ENCODE measurements at regions not wholly inside any gene's neighbourhood (a gene's known extent, or its start where the extent isn't known, plus 50 kb on each side); places are given as distances from the start of the nearest gene placed in this dataset.

- DNase-seq (ENCODE audit: low read depth) = no peak
Measured at GRCh38 chr4:81881855-81882621, 410.3 kb upstream of the RASGEF1B start.

GRCh38 chr4:81876106-81876505 is 404.4 kb upstream of the RASGEF1B start:
- no peak for DNase-seq (ENCODE audit: low read depth)

- no peak for DNase-seq (ENCODE audit: low read depth)
Measured at GRCh38 chr4:81874661-81875515, 403.2 kb upstream of the RASGEF1B start.

- DNase-seq (ENCODE audit: low read depth) = no peak
Measured at GRCh38 chr4:81870275-81870674, 398.6 kb upstream of the RASGEF1B start.

- DNase-seq (ENCODE audit: low read depth) = no peak
Measured at GRCh38 chr4:81860111-81860510, 388.4 kb upstream of the RASGEF1B start.

- DNase-seq (ENCODE audit: low read depth) = no peak
Measured at GRCh38 chr4:81854406-81854805, 382.7 kb upstream of the RASGEF1B start.

- no peak for DNase-seq (ENCODE audit: low read depth)
Measured at GRCh38 chr4:81852031-81852715, 380.5 kb upstream of the RASGEF1B start.

- no peak for DNase-seq (ENCODE audit: low read depth)
Measured at GRCh38 chr4:81850701-81851100, 379.0 kb upstream of the RASGEF1B start.

GRCh38 chr4:81845761-81846160 is 374.1 kb upstream of the RASGEF1B start:
- DNase-seq (ENCODE audit: low read depth) = no peak

GRCh38 chr4:81845273-81845672 is 373.6 kb upstream of the RASGEF1B start:
- DNase-seq (ENCODE audit: low read depth) = no peak

GRCh38 chr4:81844717-81845116 is 373.0 kb upstream of the RASGEF1B start:
- peak; percentile 24 for DNase-seq (ENCODE audit: low read depth)

GRCh38 chr4:81839347-81840042 is 367.8 kb upstream of the RASGEF1B start:
- no peak for DNase-seq (ENCODE audit: low read depth)

- DNase-seq (ENCODE audit: low read depth) = no peak
Measured at GRCh38 chr4:81838586-81838985, 366.9 kb upstream of the RASGEF1B start.

GRCh38 chr4:81836716-81837115 is 365.0 kb upstream of the RASGEF1B start:
- no peak for DNase-seq (ENCODE audit: low read depth)

GRCh38 chr4:81833576-81833975 is 361.9 kb upstream of the RASGEF1B start:
- no peak for DNase-seq (ENCODE audit: low read depth)

GRCh38 chr4:81828991-81829390 is 357.3 kb upstream of the RASGEF1B start:
- no peak for DNase-seq (ENCODE audit: low read depth)

GRCh38 chr4:81827577-81828202 is 356.0 kb upstream of the RASGEF1B start:
- DNase-seq (ENCODE audit: low read depth) = no peak

GRCh38 chr4:81826817-81827424 is 355.2 kb upstream of the RASGEF1B start:
- no peak for DNase-seq (ENCODE audit: low read depth)

- DNase-seq (ENCODE audit: low read depth) = no peak
Measured at GRCh38 chr4:81826335-81826734, 354.6 kb upstream of the RASGEF1B start.

GRCh38 chr4:81818385-81818920 is 346.7 kb upstream of the RASGEF1B start:
- DNase-seq (ENCODE audit: low read depth) = no peak
